Mesothelial cell of epicardium (in vitro differentiated cells): ENCODE measurements at regions not wholly inside any gene's neighbourhood (a gene's known extent, or its start where the extent isn't known, plus 50 kb on each side); places are given as distances from the start of the nearest gene placed in this dataset.

Experiments used
- DNase-seq, 2 experiments: peaks; one replicate each; pipeline ENCODE4 v3.0.0; 2021; ENCODE audit warnings: low spot score in 2 of 2; ENCODE audit not compliant: unreplicated experiment in 2 of 2
- H3K27ac Mint-ChIP-seq: 2 replicates; pipeline ENCODE4 v1.8.0; 2021; ENCODE audit warnings: mixed read lengths
- H3K27me3 Mint-ChIP-seq: 2 replicates; pipeline ENCODE4 v1.8.0; 2021; ENCODE audit warnings: low read depth, mixed read lengths
- H3K36me3 Mint-ChIP-seq: 2 replicates; pipeline ENCODE4 v1.8.0; 2021; ENCODE audit warnings: mixed read lengths
- H3K4me1 Mint-ChIP-seq: 2 replicates; pipeline ENCODE4 v1.8.0; 2021; ENCODE audit warnings: mixed read lengths
- H3K4me3 Mint-ChIP-seq: 2 replicates; pipeline ENCODE4 v1.8.0; 2021; ENCODE audit warnings: mild to moderate bottlenecking, moderate library complexity, mixed read lengths
- H3K9me3 Mint-ChIP-seq: 2 replicates; pipeline ENCODE4 v1.8.0; 2021; ENCODE audit warnings: mixed read lengths
- CTCF ChIP-seq: fragments of 200-600 bp; sonication (generic); IDR thresholded peaks from one replicate; pipeline ENCODE4 v1.5.0; 2021; ENCODE audit warnings: antibody characterized with exemption; ENCODE audit not compliant: unreplicated experiment

- no peak overlapping the region for H3K27ac Mint-ChIP-seq
- no peak for TF ChIP-seq CTCF
- no peaks in the 10 kb centered on the region for H3K9me3 Mint-ChIP-seq
- peaks cover 29% of the 10 kb centered on the region for H3K4me1 Mint-ChIP-seq
- H3K36me3 Mint-ChIP-seq: no peaks in the 10 kb centered on the region
- no peak for DNase-seq
- no peaks in the 10 kb centered on the region for H3K27me3 Mint-ChIP-seq
- H3K4me3 Mint-ChIP-seq: no peak overlapping the region
Observed at GRCh38 chr12:66744956-66745383, 66.1 kb upstream of the GRIP1 start.

GRCh38 chr12:66746489-66747201 lies 67.8 kb upstream of the GRIP1 start:
- Mint-ChIP-seq H3K27me3 (no peaks in the 10 kb centered on the region), H3K36me3 (no peaks in the 10 kb centered on the region), H3K4me1 (peaks cover 25% of the 10 kb centered on the region), H3K4me3 (no peak overlapping the region), H3K9me3 (no peaks in the 10 kb centered on the region), H3K27ac (no peak overlapping the region)
- TF ChIP-seq CTCF: no peak
- no peak for DNase-seq

GRCh38 chr12:66751432-66752113 lies 72.7 kb upstream of the GRIP1 start:
- no peaks in the 10 kb centered on the region for H3K36me3 Mint-ChIP-seq
- no peaks in the 10 kb centered on the region for H3K9me3 Mint-ChIP-seq
- no peak overlapping the region for H3K27ac Mint-ChIP-seq

GRCh38 chr12:66753810-66754209 lies 74.9 kb upstream of the GRIP1 start:
- no peak overlapping the region for H3K27ac Mint-ChIP-seq
- no peaks in the 10 kb centered on the region for H3K36me3 Mint-ChIP-seq
- no peak overlapping the region for H3K4me3 Mint-ChIP-seq
- no peak for TF ChIP-seq CTCF
- no peaks in the 10 kb centered on the region for H3K9me3 Mint-ChIP-seq
- no peaks in the 10 kb centered on the region for H3K27me3 Mint-ChIP-seq
- peaks cover 13% of the 10 kb centered on the region for H3K4me1 Mint-ChIP-seq
- DNase-seq: no peak

More at GRCh38 chr12:66751432-66752113, 72.7 kb upstream of the GRIP1 start:
- no peaks in the 10 kb centered on the region for H3K27me3 Mint-ChIP-seq
- no peak for DNase-seq
- no peak overlapping the region for H3K4me3 Mint-ChIP-seq
- H3K4me1 Mint-ChIP-seq: peaks cover 20% of the 10 kb centered on the region
- no peak for TF ChIP-seq CTCF

- peaks cover 5% of the 10 kb centered on the region for H3K9me3 Mint-ChIP-seq
- TF ChIP-seq CTCF: no peak
- H3K27me3 Mint-ChIP-seq: no peaks in the 10 kb centered on the region
- H3K4me1 Mint-ChIP-seq: peaks cover 13% of the 10 kb centered on the region
- H3K4me3 Mint-ChIP-seq: no peak overlapping the region
- H3K27ac Mint-ChIP-seq: no peak overlapping the region
- DNase-seq: no peak
- H3K36me3 Mint-ChIP-seq: peaks cover under 1% of the 10 kb centered on the region
Observed at GRCh38 chr12:66755727-66756395, 77.0 kb upstream of the GRIP1 start.
